H9 (cell line): ENCODE measurements at regions not wholly inside any gene's neighbourhood (a gene's known extent, or its start where the extent isn't known, plus 50 kb on each side); places are given as distances from the start of the nearest gene placed in this dataset.

Source experiments
- DNase-seq: peaks from one replicate; pipeline ENCODE4 v3.0.0-alpha.2; 2017
- H2AFZ ChIP-seq: one replicate; pipeline ENCODE4 v1.6.1; 2013; ENCODE audit warnings: mild to moderate bottlenecking, low read length, control low read depth, moderate library complexity
- H2AK5ac ChIP-seq: 2 replicates; pipeline ENCODE4 v1.6.1; 2013; ENCODE audit warnings: low read length, control low read depth, mixed read lengths; ENCODE audit not compliant: insufficient read length
- H2BK120ac ChIP-seq: one replicate; pipeline ENCODE4 v1.6.1; 2013; ENCODE audit warnings: low read depth, mild to moderate bottlenecking, low read length, control low read depth, inconsistent platforms; ENCODE audit not compliant: poor library complexity, severe bottlenecking
- H2BK12ac ChIP-seq: 2 replicates; pipeline ENCODE4 v1.6.1; 2013; ENCODE audit warnings: low read length, control low read depth, mixed read lengths, low read depth; ENCODE audit not compliant: insufficient read length
- H2BK15ac ChIP-seq: 2 replicates; pipeline ENCODE4 v1.6.1; 2013; ENCODE audit warnings: low read depth, low read length, control low read depth
- H2BK20ac ChIP-seq: one replicate; pipeline ENCODE4 v1.6.1; 2013; ENCODE audit warnings: low read depth, mild to moderate bottlenecking, low read length, control low read depth, inconsistent platforms; ENCODE audit not compliant: poor library complexity, severe bottlenecking
- H2BK5ac ChIP-seq: 2 replicates; pipeline ENCODE4 v1.6.1; 2013; ENCODE audit warnings: low read length, control low read depth, mixed read lengths; ENCODE audit not compliant: insufficient read length
- H3K14ac ChIP-seq: 2 replicates; pipeline ENCODE4 v1.6.1; 2013; ENCODE audit warnings: low read length, control low read depth; ENCODE audit not compliant: insufficient read depth
- H3K18ac ChIP-seq: 2 replicates; pipeline ENCODE4 v1.6.1; 2013; ENCODE audit warnings: low read depth, mild to moderate bottlenecking, mixed read lengths, low read length, control low read depth; ENCODE audit not compliant: insufficient read length
- H3K23ac ChIP-seq: 2 replicates; pipeline ENCODE4 v1.6.1; 2013; ENCODE audit warnings: low read length, control low read depth, mixed read lengths, low read depth; ENCODE audit not compliant: insufficient read length
- H3K23me2 ChIP-seq: 2 replicates; pipeline ENCODE4 v1.6.1; 2013; ENCODE audit warnings: low read depth, mild to moderate bottlenecking, mixed read lengths, low read length, control low read depth; ENCODE audit not compliant: insufficient read length, poor library complexity, severe bottlenecking
- H3K27ac ChIP-seq: 2 replicates; pipeline ENCODE4 v1.5.1; 2013; ENCODE audit warnings: low read length, control low read depth, mixed read lengths, low read depth; ENCODE audit not compliant: insufficient read length
- H3K27me3 ChIP-seq: 2 replicates; pipeline ENCODE4 v1.6.1; 2013; ENCODE audit warnings: low read length, control low read depth, inconsistent platforms; ENCODE audit not compliant: insufficient read depth
- H3K4ac ChIP-seq: 2 replicates; pipeline ENCODE4 v1.6.1; 2013; ENCODE audit warnings: low read depth, mild to moderate bottlenecking, control low read depth, inconsistent platforms, low read length, moderate library complexity
- H3K4me1 ChIP-seq: 2 replicates; pipeline ENCODE4 v1.6.1; 2013; ENCODE audit warnings: low read length, control low read depth, inconsistent platforms; ENCODE audit not compliant: insufficient read depth
- H3K4me2 ChIP-seq: 2 replicates; pipeline ENCODE4 v1.6.1; 2013; ENCODE audit warnings: low read length, control low read depth, mixed read lengths; ENCODE audit not compliant: insufficient read length, insufficient read depth
- H3K56ac ChIP-seq: 2 replicates; pipeline ENCODE4 v1.6.1; 2013; ENCODE audit warnings: low read depth, mild to moderate bottlenecking, mixed read lengths, low read length, control low read depth; ENCODE audit not compliant: insufficient read length
- H3K79me1 ChIP-seq: 2 replicates; pipeline ENCODE4 v1.6.1; 2013; ENCODE audit warnings: low read depth, mild to moderate bottlenecking, moderate library complexity, low read length, control low read depth, inconsistent platforms; ENCODE audit not compliant: insufficient read depth, poor library complexity, severe bottlenecking
- H3K79me2 ChIP-seq: 2 replicates; pipeline ENCODE4 v1.6.1; 2013; ENCODE audit warnings: low read length, control low read depth, inconsistent platforms; ENCODE audit not compliant: insufficient read depth
- H3K9ac ChIP-seq: 2 replicates; pipeline ENCODE4 v1.6.1; 2013; ENCODE audit warnings: low read length, control low read depth, mixed read lengths; ENCODE audit not compliant: insufficient read length; ENCODE audit errors: extremely low read depth
- H3K9me3 ChIP-seq: one replicate; pipeline ENCODE4 v1.6.1; 2013; ENCODE audit warnings: low read depth, low read length, inconsistent platforms; ENCODE audit not compliant: control insufficient read depth
- H3T11ph ChIP-seq: one replicate; pipeline ENCODE4 v1.6.1; 2013; ENCODE audit warnings: mild to moderate bottlenecking, low read length, control low read depth, inconsistent platforms
- H4K20me1 ChIP-seq: one replicate; pipeline ENCODE4 v1.6.1; 2013; ENCODE audit not compliant: control insufficient read depth, insufficient read length, insufficient read depth
- H4K5ac ChIP-seq: 2 replicates; pipeline ENCODE4 v1.6.1; 2013; ENCODE audit warnings: low read depth, mild to moderate bottlenecking, mixed read lengths, low read length, control low read depth; ENCODE audit not compliant: insufficient read length
- H4K8ac ChIP-seq: replicated peaks from 2 replicates; pipeline ENCODE4 v1.6.1; 2013; ENCODE audit warnings: low read length, control low read depth, mixed read lengths, low read depth; ENCODE audit not compliant: insufficient read length
- H4K91ac ChIP-seq: 2 replicates; pipeline ENCODE4 v1.6.1; 2013; ENCODE audit warnings: low read depth, mild to moderate bottlenecking, moderate library complexity, mixed read lengths, low read length, control low read depth; ENCODE audit not compliant: insufficient read length
- H3K27ac Mint-ChIP-seq, 3 experiments: 2 replicates in 2 of 3; 3 replicates in 1 of 3; pipeline ENCODE4 v1.8.0; 2020 to 2021; ENCODE audit warnings: mixed read lengths in 3 of 3, mild to moderate bottlenecking in 1 of 3, moderate library complexity in 1 of 3
- H3K27me3 Mint-ChIP-seq: 2 replicates; pipeline ENCODE4 v1.8.0; 2021; ENCODE audit warnings: low read depth, mild to moderate bottlenecking, moderate library complexity, mixed read lengths
- H3K36me3 Mint-ChIP-seq, 3 experiments: 2 replicates in 2 of 3; 3 replicates in 1 of 3; pipeline ENCODE4 v1.8.0; 2020 to 2021; ENCODE audit warnings: low read depth in 3 of 3, mixed read lengths in 3 of 3; ENCODE audit not compliant: insufficient read depth in 1 of 3
- H3K4me1 Mint-ChIP-seq, 2 experiments: 2 replicates each; pipeline ENCODE4 v1.8.0; 2020; ENCODE audit warnings: mixed read lengths in 2 of 2
- H3K4me3 Mint-ChIP-seq, 2 experiments: 2 replicates in 1 of 2; 3 replicates in 1 of 2; pipeline ENCODE4 v1.8.0; 2020 to 2021; ENCODE audit warnings: mild to moderate bottlenecking in 2 of 2, mixed read lengths in 2 of 2, moderate library complexity in 1 of 2
- H3K9me3 Mint-ChIP-seq, 2 experiments: 2 replicates in 1 of 2; 3 replicates in 1 of 2; pipeline ENCODE4 v1.8.0; 2020; ENCODE audit warnings: mild to moderate bottlenecking in 2 of 2, mixed read lengths in 2 of 2, moderate library complexity in 1 of 2
- CTCF ChIP-seq: fragments of 200-600 bp; sonication (generic); conservative IDR thresholded peaks from 3 replicates; pipeline ENCODE4 v1.8.0; 2021; ENCODE audit warnings: antibody characterized with exemption, mild to moderate bottlenecking
- WGBS: extraction: QIAGEN DNeasy Blood & Tissue Kit; methylation state at CpG from one replicate; pipeline ENCODE4 v1.1.7; 2013; ENCODE audit warnings: missing lambda C conversion rate, low lambda C conversion rate, mixed read lengths; ENCODE audit not compliant: insufficient read length; ENCODE audit errors: extremely low coverage; 5-methylcytosine and 5-hydroxymethylcytosine counted together

GRCh38 chr20:19907326-19908056 lies 109.7 kb upstream of the NAA20 start:
- H4K5ac ChIP-seq = no peak overlapping the region

More at GRCh38 chr20:19907326-19908056, 109.7 kb upstream of the NAA20 start:
- Histone ChIP-seq H3K9ac (no peak overlapping the region), H2AK5ac (no peak overlapping the region), H3K4me1 (no peaks in the 10 kb centered on the region), H3K56ac (no peak overlapping the region), H4K8ac (no peak overlapping the region), H2BK120ac (no peak overlapping the region), H3K9me3 (no peaks in the 10 kb centered on the region), H3K4me2 (no peak overlapping the region), H3K27me3 (no peaks in the 10 kb centered on the region), H2BK5ac (no peak overlapping the region), H3K27ac (no peak overlapping the region), H3T11ph (no peak overlapping the region), H3K4ac (no peak overlapping the region), H2BK15ac (no peak overlapping the region), H2AFZ (no peak overlapping the region), H4K91ac (no peak overlapping the region), H2BK20ac (no peak overlapping the region), H2BK12ac (no peak overlapping the region), H3K79me2 (no peaks in the 10 kb centered on the region), H3K18ac (no peak overlapping the region), H4K20me1 (no peaks in the 10 kb centered on the region), H3K79me1 (no peaks in the 10 kb centered on the region), H3K23me2 (no peaks in the 10 kb centered on the region), H3K23ac (no peak overlapping the region), H3K14ac (no peak overlapping the region)
- no peak for DNase-seq
- Mint-ChIP-seq H3K36me3 (no peaks in the 10 kb centered on the region), H3K27ac (no peak overlapping the region; a peak in 1 of 7 replicates), H3K9me3 (no peaks in the 10 kb centered on the region), H3K4me3 (no peak overlapping the region), H3K4me1 (no peaks in the 10 kb centered on the region), H3K27me3 (no peaks in the 10 kb centered on the region)
- TF ChIP-seq CTCF = no peak
- no CpG with 5 or more reads among the region's 3 CpGs for WGBS
